ENCODE measurements at regions not wholly inside any gene's neighbourhood (a gene's known extent, or its start where the extent isn't known, plus 50 kb on each side); places are given as distances from the start of the nearest gene placed in this dataset.

GRCh38 chr9:81396528-81396927 is 292.8 kb downstream of the TLE1 start:
- Mint-ChIP-seq H3K27me3 (no peaks in the 10 kb centered on the region), H3K27ac (no peak overlapping the region), H3K36me3 (no peaks in the 10 kb centered on the region), H3K4me3 (no peak overlapping the region), H3K9me3 (peaks cover 1 to 10% (median 5%) of the 10 kb centered on the region in 7 donors), H3K4me1 (no peaks in the 10 kb centered on the region)
- no peak overlapping the region for H3K4me3 ChIP-seq (ENCODE audit: low read depth, low read length)
- ATAC-seq (ENCODE audit: low read depth in 2 of 2), result no peak
- no peaks in the 10 kb centered on the region for H3K4me1 ChIP-seq (ENCODE audit: control insufficient read depth, insufficient read depth, low read length, poor library complexity, severe bottlenecking)
- no peaks in the 10 kb centered on the region for H3K27me3 ChIP-seq (ENCODE audit: control insufficient read depth, insufficient read depth, low read length)
- H3K27ac ChIP-seq (ENCODE audit: insufficient read depth, low read length, poor library complexity, severe bottlenecking), result no peak overlapping the region
- H3K9me3 ChIP-seq (ENCODE audit: control insufficient read depth in 2 of 2, low read length in 2 of 2), result peaks cover 0 to 6% of the 10 kb centered on the region in 2 experiments
- DNase-seq, result no peak
- H3K36me3 ChIP-seq (ENCODE audit: control insufficient read depth, insufficient read depth, low read length), result no peaks in the 10 kb centered on the region

- Histone ChIP-seq H3K9me3 (ENCODE audit: control insufficient read depth in 2 of 2, low read length in 2 of 2) (peaks cover 0 to 8% of the 10 kb centered on the region in 2 experiments), H3K36me3 (ENCODE audit: control insufficient read depth, insufficient read depth, low read length) (no peaks in the 10 kb centered on the region), H3K4me1 (ENCODE audit: control insufficient read depth, insufficient read depth, low read length, poor library complexity, severe bottlenecking) (no peaks in the 10 kb centered on the region), H3K27ac (ENCODE audit: insufficient read depth, low read length, poor library complexity, severe bottlenecking) (no peak overlapping the region), H3K4me3 (ENCODE audit: low read depth, low read length) (no peak overlapping the region), H3K27me3 (ENCODE audit: control insufficient read depth, insufficient read depth, low read length) (no peaks in the 10 kb centered on the region)
- DNase-seq, result no peak
- H3K27ac Mint-ChIP-seq, result no peak overlapping the region
- no peaks in the 10 kb centered on the region for H3K36me3 Mint-ChIP-seq
- H3K9me3 Mint-ChIP-seq, result peaks cover 1 to 10% (median 5%) of the 10 kb centered on the region in 7 donors
- ATAC-seq (ENCODE audit: low read depth in 2 of 2), result no peak
- H3K4me3 Mint-ChIP-seq, result no peak overlapping the region
- no peaks in the 10 kb centered on the region for H3K27me3 Mint-ChIP-seq
- H3K4me1 Mint-ChIP-seq, result no peaks in the 10 kb centered on the region
These were observed 293.7 kb downstream of the TLE1 start for GRCh38 chr9:81395676-81396054.

GRCh38 chr9:81394881-81395675 is 294.3 kb downstream of the TLE1 start:
- H3K4me3 Mint-ChIP-seq, result no peak overlapping the region
- ATAC-seq (ENCODE audit: low read depth in 2 of 2), result no peak
- H3K27ac Mint-ChIP-seq, result no peak overlapping the region
- Histone ChIP-seq H3K27me3 (ENCODE audit: control insufficient read depth, insufficient read depth, low read length) (no peaks in the 10 kb centered on the region), H3K36me3 (ENCODE audit: control insufficient read depth, insufficient read depth, low read length) (no peaks in the 10 kb centered on the region), H3K27ac (ENCODE audit: insufficient read depth, low read length, poor library complexity, severe bottlenecking) (no peak overlapping the region), H3K4me1 (ENCODE audit: control insufficient read depth, insufficient read depth, low read length, poor library complexity, severe bottlenecking) (no peaks in the 10 kb centered on the region), H3K4me3 (ENCODE audit: low read depth, low read length) (no peak overlapping the region), H3K9me3 (ENCODE audit: control insufficient read depth in 2 of 2, low read length in 2 of 2) (peaks cover 0 to 8% of the 10 kb centered on the region in 2 experiments)
- peaks cover 1 to 12% (median 8%) of the 10 kb centered on the region in 7 donors for H3K9me3 Mint-ChIP-seq
- no peaks in the 10 kb centered on the region for H3K4me1 Mint-ChIP-seq
- H3K27me3 Mint-ChIP-seq, result no peaks in the 10 kb centered on the region
- no peak for DNase-seq
- H3K36me3 Mint-ChIP-seq, result no peaks in the 10 kb centered on the region

- Mint-ChIP-seq H3K4me1 (no peaks in the 10 kb centered on the region), H3K4me3 (no peak overlapping the region), H3K36me3 (no peaks in the 10 kb centered on the region), H3K27ac (no peak overlapping the region), H3K27me3 (no peaks in the 10 kb centered on the region), H3K9me3 (peaks cover 1 to 12% (median 5%) of the 10 kb centered on the region in 7 donors)
- no peak overlapping the region for H3K27ac ChIP-seq (ENCODE audit: insufficient read depth, low read length, poor library complexity, severe bottlenecking)
- H3K9me3 ChIP-seq (ENCODE audit: control insufficient read depth in 2 of 2, low read length in 2 of 2), result peaks cover 0 to 8% of the 10 kb centered on the region in 2 experiments
- DNase-seq (no peak), ATAC-seq (ENCODE audit: low read depth in 2 of 2) (no peak)
- no peaks in the 10 kb centered on the region for H3K4me1 ChIP-seq (ENCODE audit: control insufficient read depth, insufficient read depth, low read length, poor library complexity, severe bottlenecking)
- H3K4me3 ChIP-seq (ENCODE audit: low read depth, low read length), result no peak overlapping the region
- no peaks in the 10 kb centered on the region for H3K36me3 ChIP-seq (ENCODE audit: control insufficient read depth, insufficient read depth, low read length)
- H3K27me3 ChIP-seq (ENCODE audit: control insufficient read depth, insufficient read depth, low read length), result no peaks in the 10 kb centered on the region
These were observed 295.1 kb downstream of the TLE1 start for GRCh38 chr9:81393985-81394811.

- ATAC-seq (ENCODE audit: low read depth in 2 of 2) (no peak), DNase-seq (no peak)
- H3K9me3 ChIP-seq (ENCODE audit: control insufficient read depth in 2 of 2, low read length in 2 of 2), result peaks cover 0 to 8% of the 10 kb centered on the region in 2 experiments
- H3K36me3 Mint-ChIP-seq, result no peaks in the 10 kb centered on the region
- no peaks in the 10 kb centered on the region for H3K27me3 Mint-ChIP-seq
- H3K27ac Mint-ChIP-seq, result no peak overlapping the region
- no peaks in the 10 kb centered on the region for H3K4me1 ChIP-seq (ENCODE audit: control insufficient read depth, insufficient read depth, low read length, poor library complexity, severe bottlenecking)
- no peaks in the 10 kb centered on the region for H3K27me3 ChIP-seq (ENCODE audit: control insufficient read depth, insufficient read depth, low read length)
- H3K9me3 Mint-ChIP-seq, result peaks cover 0 to 16% (median 1%) of the 10 kb centered on the region in 7 donors
- H3K4me3 ChIP-seq (ENCODE audit: low read depth, low read length), result no peak overlapping the region
- no peak overlapping the region for H3K4me3 Mint-ChIP-seq
- H3K36me3 ChIP-seq (ENCODE audit: control insufficient read depth, insufficient read depth, low read length), result no peaks in the 10 kb centered on the region
- no peak overlapping the region for H3K27ac ChIP-seq (ENCODE audit: insufficient read depth, low read length, poor library complexity, severe bottlenecking)
- H3K4me1 Mint-ChIP-seq, result no peaks in the 10 kb centered on the region
These were observed 297.9 kb downstream of the TLE1 start for GRCh38 chr9:81391457-81391825.

- Mint-ChIP-seq H3K36me3 (no peaks in the 10 kb centered on the region), H3K27me3 (no peaks in the 10 kb centered on the region), H3K4me3 (no peak overlapping the region), H3K4me1 (no peaks in the 10 kb centered on the region), H3K27ac (no peak overlapping the region), H3K9me3 (peaks cover 0 to 16% (median 2%) of the 10 kb centered on the region in 7 donors)
- no peak overlapping the region for H3K27ac ChIP-seq (ENCODE audit: insufficient read depth, low read length, poor library complexity, severe bottlenecking)
- DNase-seq (no peak), ATAC-seq (ENCODE audit: low read depth in 2 of 2) (no peak)
- no peak overlapping the region for H3K4me3 ChIP-seq (ENCODE audit: low read depth, low read length)
- no peaks in the 10 kb centered on the region for H3K27me3 ChIP-seq (ENCODE audit: control insufficient read depth, insufficient read depth, low read length)
- H3K9me3 ChIP-seq (ENCODE audit: control insufficient read depth in 2 of 2, low read length in 2 of 2), result peaks cover 0 to 8% of the 10 kb centered on the region in 2 experiments
- no peaks in the 10 kb centered on the region for H3K4me1 ChIP-seq (ENCODE audit: control insufficient read depth, insufficient read depth, low read length, poor library complexity, severe bottlenecking)
- H3K36me3 ChIP-seq (ENCODE audit: control insufficient read depth, insufficient read depth, low read length), result no peaks in the 10 kb centered on the region
These were observed 298.4 kb downstream of the TLE1 start for GRCh38 chr9:81390792-81391456.

- Histone ChIP-seq H3K4me1 (ENCODE audit: control insufficient read depth, insufficient read depth, low read length, poor library complexity, severe bottlenecking) (no peaks in the 10 kb centered on the region), H3K36me3 (ENCODE audit: control insufficient read depth, insufficient read depth, low read length) (no peaks in the 10 kb centered on the region), H3K4me3 (ENCODE audit: low read depth, low read length) (no peak overlapping the region), H3K27ac (ENCODE audit: insufficient read depth, low read length, poor library complexity, severe bottlenecking) (no peak overlapping the region), H3K9me3 (ENCODE audit: control insufficient read depth in 2 of 2, low read length in 2 of 2) (peaks cover 0 to 8% of the 10 kb centered on the region in 2 experiments), H3K27me3 (ENCODE audit: control insufficient read depth, insufficient read depth, low read length) (no peaks in the 10 kb centered on the region)
- no peak for DNase-seq
- H3K27ac Mint-ChIP-seq, result no peak overlapping the region
- no peaks in the 10 kb centered on the region for H3K36me3 Mint-ChIP-seq
- ATAC-seq (ENCODE audit: low read depth in 2 of 2), result no peak
- peaks cover 0 to 21% (median 3%) of the 10 kb centered on the region in 7 donors for H3K9me3 Mint-ChIP-seq
- H3K4me1 Mint-ChIP-seq, result no peaks in the 10 kb centered on the region
- H3K4me3 Mint-ChIP-seq, result no peak overlapping the region
- H3K27me3 Mint-ChIP-seq, result no peaks in the 10 kb centered on the region
These were observed 299.8 kb downstream of the TLE1 start for GRCh38 chr9:81389569-81389993.

Data from CD4-positive, CD25-positive, alpha-beta regulatory T cell (primary cell).